Hepatocyte (in vitro differentiated cells): ENCODE measurements at regions not wholly inside any gene's neighbourhood (a gene's known extent, or its start where the extent isn't known, plus 50 kb on each side); places are given as distances from the start of the nearest gene placed in this dataset.

Experiments
- CTCF ChIP-seq: fragments of 200-600 bp; sonication (generic); IDR thresholded peaks from 2 replicates; pipeline ENCODE4 v1.5.1; 2016; ENCODE audit warnings: antibody characterized with exemption, mild to moderate bottlenecking; ENCODE audit not compliant: poor library complexity
- EZH2 ChIP-seq: fragments of 200-600 bp; sonication (generic); IDR thresholded peaks from 2 replicates; pipeline ENCODE4 v1.6.1; 2016; ENCODE audit warnings: antibody characterized with exemption, mild to moderate bottlenecking, borderline replicate concordance
- EZH2phosphoT487 ChIP-seq: fragments of 200-600 bp; sonication (generic); IDR thresholded peaks from one replicate; pipeline ENCODE4 v1.6.1; 2018; ENCODE audit warnings: antibody characterized with exemption, mild to moderate bottlenecking, low read depth, moderate library complexity; ENCODE audit not compliant: unreplicated experiment, severe bottlenecking

- TF ChIP-seq EZH2phosphoT487 (no peak), CTCF (no peak), EZH2 (no peak)
Observed at GRCh38 chr22:44646668-44647067, 55.3 kb upstream of the PRR5 start.
